ENCODE measurements at regions not wholly inside any gene's neighbourhood (a gene's known extent, or its start where the extent isn't known, plus 50 kb on each side); places are given as distances from the start of the nearest gene placed in this dataset.

DNA sequence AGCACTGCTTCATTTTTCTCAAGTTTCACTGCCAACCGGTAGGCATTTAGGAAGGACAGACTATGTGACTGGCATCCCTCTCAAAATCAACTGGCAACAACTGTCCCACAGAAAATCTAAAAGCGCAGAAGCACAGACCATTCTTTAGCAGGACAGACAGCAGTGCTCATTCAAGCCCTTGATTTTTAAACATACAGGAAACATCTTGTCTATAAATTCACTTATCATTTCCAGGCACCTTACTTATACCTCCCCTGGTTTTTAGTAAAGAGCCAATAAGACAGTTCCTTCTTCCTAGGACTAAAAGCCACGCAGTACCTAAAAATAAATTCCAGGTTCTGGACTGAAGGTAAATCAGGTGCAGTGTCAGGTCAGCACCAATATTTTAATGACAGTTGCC lies 343.2 kb upstream of the WWC1 start:
- no peak for DNase-seq (ENCODE audit: low read depth)

DNA sequence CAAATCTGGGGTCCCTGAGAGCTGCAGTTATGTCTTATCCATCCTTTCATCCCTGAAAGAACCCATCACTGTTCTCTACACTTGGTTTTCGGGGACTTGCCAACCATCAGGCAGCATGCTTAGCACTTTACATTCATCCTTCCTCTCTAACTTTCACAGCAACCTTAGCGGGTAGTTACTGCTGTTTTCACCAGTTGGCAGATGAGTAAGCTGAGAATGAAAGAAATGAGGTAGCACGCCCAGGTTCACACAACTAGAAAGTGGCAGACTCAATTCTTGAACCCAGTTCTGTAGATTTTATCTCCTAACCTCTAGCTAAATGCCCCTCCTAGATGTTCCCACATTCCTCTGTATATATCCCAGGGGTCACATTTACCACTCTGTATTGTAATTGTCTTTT lies 342.0 kb upstream of the WWC1 start:
- no peak for DNase-seq (ENCODE audit: low read depth)

DNA sequence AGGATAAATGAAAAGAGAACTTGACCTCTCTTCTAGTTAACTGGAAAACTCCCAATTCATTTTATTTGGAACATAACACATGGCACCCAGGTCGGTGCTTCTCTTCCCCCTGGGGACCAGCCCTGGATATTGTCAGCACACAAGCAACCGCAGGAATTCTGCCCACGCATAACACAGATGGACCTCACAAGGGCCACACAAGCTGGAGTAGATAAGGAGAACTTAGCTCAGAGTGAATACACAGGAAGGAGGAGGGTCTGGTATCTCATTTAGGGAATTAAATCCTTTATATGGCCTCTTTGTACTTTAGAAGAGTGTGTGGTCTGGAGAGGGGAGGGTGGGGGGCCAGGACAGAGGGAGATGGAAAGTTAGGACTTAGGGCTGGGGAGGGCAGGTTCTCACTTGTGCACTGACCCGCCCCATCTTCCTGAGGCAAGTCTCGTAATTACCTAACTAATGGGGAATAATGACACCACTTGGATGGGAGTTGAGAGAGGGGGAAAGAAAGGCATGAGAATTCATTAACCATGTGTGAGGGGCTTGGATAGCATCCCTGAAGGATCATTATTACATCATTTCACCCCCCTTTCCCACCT lies 341.2 kb upstream of the WWC1 start:
- DNase-seq (ENCODE audit: low read depth), result peak; percentile 92

DNA sequence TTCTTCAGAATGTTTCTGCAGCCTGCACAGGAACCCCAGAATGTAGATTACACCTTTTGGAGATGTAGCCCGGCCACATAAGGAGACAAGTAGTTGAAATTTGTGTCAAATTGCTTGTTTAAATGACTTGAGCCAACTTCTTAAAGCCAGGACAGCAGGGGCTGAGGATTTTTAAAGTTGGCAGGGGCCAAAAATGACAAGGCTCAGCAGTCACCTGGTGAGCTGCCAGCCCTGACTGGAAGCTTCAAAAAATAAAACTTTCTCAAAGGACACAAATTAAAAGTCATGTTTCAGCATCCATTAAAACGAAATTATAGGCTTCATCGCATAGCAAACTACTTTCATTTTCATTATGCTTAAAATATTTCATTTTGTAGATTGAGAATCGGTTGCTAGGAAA lies 340.3 kb upstream of the WWC1 start:
- DNase-seq (ENCODE audit: low read depth), result no peak

DNA sequence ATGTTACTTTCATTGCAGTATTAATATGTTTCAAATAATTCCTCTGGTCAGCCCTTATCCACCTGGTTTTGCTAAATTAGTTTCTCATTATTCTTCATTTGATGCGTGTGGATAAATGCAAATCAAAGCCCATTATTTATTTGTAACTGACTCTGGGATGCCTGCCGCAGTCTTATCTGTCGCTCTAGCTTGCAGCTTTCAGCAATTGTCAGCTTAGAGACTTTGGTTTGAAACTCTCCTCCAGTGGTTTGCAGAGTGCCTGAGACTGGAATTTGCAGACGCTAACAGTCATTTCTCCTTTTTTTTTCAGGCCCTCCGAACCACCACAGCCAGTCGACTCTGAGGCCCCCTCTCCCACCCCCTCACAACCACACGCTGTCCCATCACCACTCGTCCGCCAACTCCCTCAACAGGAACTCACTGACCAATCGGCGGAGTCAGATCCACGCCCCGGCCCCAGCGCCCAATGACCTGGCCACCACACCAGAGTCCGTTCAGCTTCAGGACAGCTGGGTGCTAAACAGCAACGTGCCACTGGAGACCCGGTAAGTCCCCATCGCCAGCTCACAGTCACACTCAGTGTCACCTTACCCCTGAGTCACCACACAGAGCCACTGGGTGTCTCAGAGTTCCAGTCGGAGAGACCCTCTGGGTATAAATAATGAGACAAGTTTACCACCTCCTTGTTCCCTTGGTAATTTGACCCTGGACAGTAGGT lies 339.0 kb upstream of the WWC1 start:
- DNase-seq (ENCODE audit: low read depth), result no peak

DNA sequence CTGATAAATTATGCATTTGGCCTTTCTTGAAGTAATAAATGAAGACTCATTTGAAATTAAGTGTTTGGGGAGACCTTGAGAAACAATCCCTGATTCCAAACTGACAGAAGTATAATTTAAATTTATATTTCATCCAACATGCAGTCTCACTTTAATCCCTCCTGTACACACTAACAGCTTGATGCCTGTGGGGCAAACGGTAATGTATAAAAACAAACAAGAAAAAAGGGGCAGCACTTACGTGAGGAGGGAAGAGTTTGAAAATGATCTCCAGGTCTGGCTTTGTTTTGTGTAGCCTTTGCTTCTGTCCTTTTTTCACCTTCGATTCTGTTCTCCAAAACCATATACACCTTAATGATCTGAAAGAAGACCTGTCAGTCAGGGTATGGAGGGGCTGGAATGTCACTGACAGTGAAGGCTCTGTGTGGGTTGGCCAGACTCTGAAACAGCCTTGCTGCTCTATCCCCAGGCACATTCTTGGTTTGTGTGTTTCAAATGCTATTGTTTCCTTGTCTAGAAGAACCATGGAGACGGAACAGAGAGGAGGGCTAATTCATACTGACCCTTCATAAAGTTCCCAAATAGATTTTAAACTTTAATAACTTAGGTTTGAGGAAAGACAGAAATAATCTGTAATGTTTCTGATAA lies 338.2 kb upstream of the WWC1 start:
- DNase-seq (ENCODE audit: low read depth), result no peak

DNA sequence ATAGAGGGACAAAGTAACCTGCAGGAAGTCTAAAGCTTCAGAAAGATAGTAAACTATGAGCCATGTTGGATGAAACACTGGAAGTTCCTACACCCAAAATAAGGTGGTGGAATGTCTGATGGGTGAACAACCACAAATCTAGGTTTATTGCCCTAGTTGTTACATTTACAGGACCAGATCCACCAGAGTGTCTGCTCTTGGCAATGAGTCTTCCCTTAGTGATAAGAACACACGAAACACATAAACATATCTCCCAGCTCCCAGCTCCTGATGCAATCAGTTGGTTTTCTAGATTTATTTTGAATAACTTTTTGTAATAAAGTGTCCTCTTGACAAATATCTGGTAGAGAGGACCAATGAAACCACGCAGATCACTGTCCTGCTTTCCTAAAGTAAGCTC lies 329.7 kb upstream of the WWC1 start:
- no peak for DNase-seq (ENCODE audit: low read depth)

DNA sequence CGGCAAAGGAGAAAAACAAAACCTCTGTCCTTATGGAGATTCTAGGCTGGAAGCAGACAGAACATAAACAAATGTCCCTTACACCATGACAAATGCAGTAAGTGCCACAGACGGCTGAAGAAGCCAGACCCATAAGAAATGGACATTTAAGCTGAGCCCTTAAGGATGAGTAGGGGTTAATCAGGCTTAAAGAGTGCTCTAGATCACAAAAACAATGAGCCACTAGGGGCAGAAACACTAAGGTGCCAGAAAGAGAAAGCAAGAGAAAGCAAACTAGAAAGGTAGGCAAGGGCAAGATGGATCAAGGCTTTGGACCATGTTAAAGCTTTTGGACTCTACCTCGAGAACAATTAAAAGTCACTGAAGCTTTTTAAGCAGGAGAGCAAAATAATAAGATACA lies 326.9 kb upstream of the WWC1 start:
- DNase-seq (ENCODE audit: low read depth), result no peak

DNA sequence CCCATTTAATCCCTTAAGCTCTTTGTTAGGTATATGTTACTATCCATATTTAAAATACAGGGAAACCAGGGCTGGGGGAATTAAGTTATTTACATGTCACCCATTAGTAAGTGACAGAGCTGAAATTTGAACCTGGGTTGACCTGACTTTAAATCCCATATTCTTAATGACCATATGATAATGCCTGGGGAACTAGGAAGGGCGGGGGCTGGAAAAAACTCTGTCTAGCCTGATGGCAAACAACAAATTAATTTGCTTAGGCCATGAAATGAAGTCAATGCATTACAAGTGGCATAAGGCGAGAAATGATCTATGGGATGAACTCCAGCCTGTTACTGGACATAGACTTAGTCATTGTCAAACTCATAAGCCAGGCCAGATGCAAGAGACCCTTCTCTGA lies 325.7 kb upstream of the WWC1 start:
- no peak for DNase-seq (ENCODE audit: low read depth)

DNA sequence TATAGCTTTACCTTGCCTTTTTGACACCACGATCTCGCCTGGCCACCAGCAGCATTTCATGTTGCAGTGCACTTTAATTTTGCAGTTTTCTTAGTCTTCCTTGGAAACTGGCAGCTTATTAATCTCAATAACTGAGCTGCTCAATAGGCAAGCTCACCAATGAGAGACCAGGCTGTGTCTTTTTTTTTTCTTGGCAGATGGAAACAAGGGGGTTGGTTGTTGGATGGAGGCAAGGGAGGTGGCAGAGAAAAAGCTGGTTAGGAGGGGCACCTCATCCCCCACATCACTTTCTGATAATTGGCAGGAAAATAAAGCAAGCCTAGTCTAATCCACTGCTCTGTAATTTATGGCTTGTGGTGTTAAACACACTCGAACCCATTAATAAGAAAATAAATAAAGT lies 324.5 kb upstream of the WWC1 start:
- no peak for DNase-seq (ENCODE audit: low read depth)

DNA sequence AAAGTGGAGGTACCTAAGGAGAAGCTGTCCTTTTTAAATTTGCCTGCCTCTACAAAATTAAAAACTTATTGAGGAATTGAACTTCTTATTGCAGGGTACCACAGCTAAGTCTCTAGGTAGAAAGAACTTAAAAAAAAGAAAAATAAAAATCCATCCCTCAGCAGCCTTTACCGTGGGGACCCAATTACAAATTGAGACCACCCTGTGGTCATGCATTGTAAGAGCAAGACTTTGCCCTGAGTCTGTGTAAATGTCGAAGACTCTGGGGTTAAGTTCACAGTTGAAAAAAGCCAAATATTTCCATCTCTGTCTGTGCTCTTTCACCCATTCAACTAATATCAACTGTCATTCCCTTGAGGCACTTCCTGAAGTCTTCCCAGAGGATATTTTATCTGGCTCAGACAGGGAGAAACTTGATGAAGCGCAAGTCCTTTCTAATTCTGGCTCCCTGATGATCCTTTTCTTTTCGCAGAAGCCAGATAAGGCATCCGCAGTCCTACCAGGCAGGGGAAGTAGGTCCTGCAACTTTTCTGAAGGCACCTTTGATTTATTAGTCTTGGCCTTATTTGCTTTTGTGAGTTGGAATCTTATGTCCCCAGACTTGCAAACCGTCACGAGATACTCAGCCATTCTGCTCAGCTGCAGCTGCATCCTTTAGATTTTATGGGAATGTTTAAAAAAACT lies 323.8 kb upstream of the WWC1 start:
- no peak for DNase-seq (ENCODE audit: low read depth)

DNA sequence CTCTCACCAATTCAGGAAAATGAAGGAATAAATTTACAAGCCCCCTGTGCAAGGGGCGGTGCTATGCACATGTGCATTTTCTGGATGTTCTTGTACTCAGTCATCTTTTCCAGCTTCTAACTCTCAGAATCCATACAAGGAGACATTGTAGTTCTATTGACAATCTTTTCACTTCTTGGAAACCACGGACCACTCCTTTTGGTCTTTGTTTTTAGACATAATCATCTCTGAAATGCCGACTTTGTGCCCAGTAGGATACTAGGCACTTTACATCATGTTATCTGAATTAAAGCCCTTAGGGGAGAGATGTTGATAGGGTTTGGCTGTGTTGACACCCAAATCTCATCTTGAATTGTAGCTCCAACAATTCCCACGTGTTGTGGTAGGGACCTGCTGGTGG lies 322.6 kb upstream of the WWC1 start:
- DNase-seq (ENCODE audit: low read depth), result no peak

DNA sequence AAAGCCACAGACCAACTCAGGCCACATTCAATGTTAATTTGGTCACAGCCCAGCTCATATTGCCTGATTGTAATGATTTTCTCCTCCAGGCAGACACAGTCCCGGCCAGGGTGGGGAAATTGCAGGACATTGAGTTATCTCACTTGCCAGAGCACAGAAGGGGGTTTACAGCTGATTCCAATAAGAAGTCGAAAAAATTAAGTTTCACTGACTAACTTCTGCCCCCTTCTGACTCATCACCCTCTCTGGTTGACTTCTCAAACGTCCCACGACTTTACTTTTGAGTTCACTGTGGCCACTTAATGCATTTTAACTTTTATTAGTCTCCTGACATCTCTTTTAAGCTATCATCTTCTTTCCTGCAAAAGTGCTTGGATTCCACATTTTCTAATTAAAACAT lies 321.4 kb upstream of the WWC1 start:
- DNase-seq (ENCODE audit: low read depth), result peak; percentile 29

DNA sequence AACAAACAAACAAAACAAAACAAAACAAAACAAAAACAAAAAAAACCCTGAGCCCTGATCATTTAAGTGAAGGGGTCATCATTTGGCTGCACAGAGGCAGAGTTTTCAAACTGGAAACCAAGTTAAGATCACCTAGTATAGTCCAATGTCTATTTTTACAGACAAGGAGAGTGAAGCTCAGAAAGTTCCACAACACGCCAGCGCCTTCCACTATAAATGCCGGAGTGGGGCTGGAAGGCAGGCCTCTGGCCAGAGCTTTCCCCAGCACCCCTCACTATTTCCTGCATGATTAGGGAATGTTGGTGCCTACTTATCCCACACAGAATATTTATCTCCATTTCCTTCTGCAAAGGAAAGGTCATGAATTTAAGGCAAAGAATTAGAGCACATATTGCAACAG lies 319.7 kb upstream of the WWC1 start:
- DNase-seq (ENCODE audit: low read depth), result no peak

DNA sequence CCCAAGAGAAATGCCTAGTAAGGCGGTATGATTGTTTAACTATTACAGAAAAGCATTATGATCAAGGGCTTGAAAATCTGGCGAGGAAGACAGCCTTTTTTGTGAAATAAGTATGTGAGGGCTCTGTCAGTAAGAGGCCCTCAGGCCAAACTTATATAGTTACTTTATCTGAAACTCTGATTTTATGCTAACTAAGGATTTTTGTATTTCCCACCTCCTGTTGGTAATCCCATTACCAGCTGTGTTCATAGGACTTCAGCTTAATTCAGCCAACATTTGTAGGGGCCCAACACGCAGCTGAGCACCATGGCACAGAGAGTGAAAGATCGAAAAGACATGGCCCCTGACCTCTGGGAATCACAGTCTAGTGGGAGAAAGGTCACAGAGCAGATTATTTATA lies 318.3 kb upstream of the WWC1 start:
- no peak for DNase-seq (ENCODE audit: low read depth)

DNA sequence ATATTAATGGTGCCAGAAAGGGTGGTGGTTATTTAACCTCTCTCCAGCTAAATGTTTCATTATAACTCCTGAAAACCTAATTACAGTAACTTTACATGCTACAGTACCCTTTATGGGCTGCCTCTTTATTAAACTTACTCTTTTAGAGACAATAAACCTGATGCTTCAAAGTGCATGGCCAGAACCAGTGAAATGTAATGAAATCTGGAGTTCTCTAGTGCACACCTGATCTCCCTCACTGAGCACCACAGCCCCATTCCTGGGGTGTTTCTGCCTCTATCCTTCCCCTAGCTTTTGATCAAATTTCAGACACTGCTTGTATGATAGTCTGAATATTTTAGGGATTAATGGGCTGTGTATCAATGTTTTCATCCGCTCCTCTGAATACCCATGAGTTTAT lies 306.5 kb upstream of the WWC1 start:
- no peak for DNase-seq (ENCODE audit: low read depth)

DNA sequence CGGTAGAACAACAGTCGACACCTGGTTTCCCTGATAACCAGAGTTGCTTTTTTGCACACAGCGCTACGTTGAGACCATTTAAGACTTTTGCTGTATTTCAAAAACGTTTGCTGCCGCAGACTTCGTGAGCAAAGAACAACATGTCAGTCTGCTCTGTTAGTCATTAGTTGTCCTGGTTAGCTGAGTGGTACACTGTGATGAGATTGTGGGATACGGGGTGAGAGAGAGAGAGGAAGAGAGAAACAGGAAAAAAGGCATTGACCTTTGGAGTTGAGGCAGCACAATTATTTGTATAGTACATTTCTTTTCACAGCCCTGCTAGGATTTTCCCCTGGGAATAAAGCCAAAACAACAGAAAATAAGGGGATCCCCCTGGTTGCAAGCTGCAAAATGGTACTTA lies 306.1 kb upstream of the WWC1 start:
- DNase-seq (ENCODE audit: low read depth), result no peak

DNA sequence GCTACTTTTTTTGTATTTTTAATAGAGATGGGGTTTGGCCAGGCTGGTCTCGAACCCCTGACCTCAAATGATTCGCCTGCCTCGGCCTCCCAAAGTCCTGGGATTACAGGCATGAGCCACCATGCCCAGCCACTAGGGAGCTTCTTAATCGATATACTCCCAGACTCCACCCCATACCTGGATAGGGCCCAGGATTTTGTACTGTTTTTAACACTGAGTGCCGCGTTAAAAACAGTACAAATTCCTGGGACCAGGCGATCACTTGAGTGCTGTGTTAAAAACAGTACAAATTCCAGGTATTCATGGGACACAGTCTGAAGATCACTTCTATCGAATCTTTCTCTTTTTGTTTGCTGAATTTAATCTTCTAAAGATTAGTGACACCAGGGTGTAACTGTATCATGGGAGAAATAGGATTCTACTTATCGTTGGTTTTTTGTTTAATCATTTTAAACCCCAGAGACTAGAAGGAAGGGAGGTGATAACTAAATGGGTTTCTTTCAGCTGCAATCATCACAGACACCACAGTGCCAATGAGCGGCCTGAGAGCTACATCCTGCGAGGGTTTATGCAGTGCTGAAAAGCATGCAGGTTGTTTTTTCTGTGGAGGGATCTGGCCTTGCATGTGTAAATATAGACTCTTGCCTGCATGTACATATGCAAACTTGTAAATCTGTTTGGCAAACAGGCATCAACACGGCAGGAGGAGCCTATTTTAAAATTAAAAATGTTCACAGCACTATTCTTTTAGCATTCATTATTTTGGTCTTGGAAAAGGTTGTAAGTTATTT lies 303.8 kb upstream of the WWC1 start:
- DNase-seq (ENCODE audit: low read depth), result no peak

DNA sequence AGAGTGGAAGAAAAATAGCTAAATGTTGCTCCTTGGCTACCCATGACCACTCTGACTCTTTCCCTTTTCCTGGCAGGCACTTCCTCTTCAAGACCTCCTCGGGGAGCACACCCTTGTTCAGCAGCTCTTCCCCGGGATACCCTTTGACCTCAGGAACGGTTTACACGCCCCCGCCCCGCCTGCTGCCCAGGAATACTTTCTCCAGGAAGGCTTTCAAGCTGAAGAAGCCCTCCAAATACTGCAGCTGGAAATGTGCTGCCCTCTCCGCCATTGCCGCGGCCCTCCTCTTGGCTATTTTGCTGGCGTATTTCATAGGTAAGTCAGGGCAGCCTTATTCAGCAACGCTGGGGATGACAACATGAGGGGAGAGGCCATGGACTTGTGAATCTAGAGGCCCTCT lies 298.6 kb upstream of the WWC1 start:
- DNase-seq (ENCODE audit: low read depth), result no peak

DNA sequence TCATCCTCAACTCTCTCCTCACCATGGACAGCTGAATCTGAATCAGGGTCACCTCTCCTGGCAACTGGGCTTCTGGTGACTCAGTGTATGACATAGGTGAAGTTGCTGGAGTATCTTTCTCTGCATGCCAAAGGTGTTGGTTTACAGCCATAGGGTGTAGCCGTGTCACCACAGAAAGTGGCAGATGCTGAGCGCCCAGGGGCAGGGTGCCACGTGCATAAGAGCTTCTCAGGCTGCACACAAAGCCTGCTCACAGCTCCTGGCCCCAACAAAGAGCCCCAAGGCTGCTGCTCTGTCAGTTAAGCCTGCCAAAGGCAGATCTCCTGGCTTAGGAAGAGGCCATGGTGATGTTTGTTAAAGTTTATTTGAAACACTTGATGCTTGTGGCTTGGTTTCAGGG lies 297.7 kb upstream of the WWC1 start:
- DNase-seq (ENCODE audit: low read depth), result peak; percentile 17

DNA sequence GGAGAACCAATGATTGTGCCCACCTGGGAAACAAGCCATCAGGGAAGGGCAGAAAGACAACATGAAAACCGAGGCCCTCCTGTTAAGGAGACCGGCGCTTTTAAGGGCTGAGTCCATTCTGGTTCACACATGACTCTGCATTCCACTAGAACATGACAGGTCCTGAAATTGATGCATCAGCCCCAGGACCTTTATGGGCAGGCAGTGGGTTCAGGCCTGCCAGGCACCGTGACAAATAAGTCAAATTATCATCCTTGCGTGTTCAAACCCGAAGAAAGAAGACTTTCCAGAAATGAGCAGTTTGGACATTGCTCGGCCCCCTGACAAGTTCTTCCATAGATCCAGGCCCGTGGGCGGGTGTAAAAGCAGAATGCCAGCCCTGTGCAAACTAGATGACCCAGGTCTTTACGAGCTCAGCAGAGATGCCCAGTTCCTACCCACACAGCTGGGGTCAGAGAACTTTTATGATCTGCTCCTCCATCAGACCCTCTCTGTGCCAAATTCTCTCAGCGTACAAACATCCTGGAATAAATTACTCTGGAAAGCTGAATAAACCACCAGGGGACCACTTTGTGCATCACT lies 295.5 kb upstream of the WWC1 start:
- DNase-seq (ENCODE audit: low read depth), result no peak
